ENCODE measurements at regions not wholly inside any gene's neighbourhood (a gene's known extent, or its start where the extent isn't known, plus 50 kb on each side); places are given as distances from the start of the nearest gene placed in this dataset.
"Not testable (repeated sequence)": the region's sequence is repeated elsewhere in the genome, so short reads cannot be mapped to it uniquely, and the experiment has no call there.

DNA sequence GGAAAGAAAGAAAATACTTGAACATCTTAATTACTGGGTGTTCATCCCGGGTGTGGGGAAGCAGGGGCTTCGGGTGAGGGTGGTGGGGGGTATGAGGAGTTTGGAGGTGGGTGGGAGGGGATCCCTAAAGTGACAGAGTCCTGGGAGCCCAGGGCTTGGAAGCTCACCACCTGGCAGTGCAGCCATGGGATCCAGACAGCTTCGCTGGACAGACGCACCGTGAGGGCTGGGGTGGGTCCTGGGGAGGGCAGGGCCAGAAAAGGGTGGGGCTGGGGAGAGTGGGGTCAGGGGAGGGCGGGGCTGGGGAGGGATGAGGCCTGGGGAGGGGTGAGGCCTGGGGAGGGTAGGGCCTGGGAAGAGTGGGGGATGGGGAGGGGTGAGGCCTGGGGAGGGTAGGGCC is 127.5 kb upstream of the LPCAT1 start:
- DNase-seq: no peak

DNA sequence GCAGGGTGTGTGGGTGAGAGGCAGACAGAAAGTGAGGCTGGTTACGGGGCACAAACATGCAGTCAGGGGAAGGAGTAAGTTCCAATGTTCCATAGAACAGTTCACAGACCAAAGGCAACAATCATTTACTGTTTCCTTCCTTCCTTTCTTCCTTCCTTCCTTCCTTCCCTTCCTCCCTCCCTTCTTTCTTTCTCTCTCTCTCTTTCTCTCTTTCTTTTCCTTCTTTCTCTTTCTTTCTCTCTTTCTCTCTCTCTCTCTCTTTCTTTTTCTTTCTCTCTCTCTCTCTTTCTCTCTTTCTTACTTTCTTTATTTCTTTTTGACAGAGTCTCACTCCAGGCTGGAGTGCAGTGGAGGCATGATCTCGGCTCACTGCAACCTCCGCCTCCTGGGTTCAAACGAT is 125.8 kb upstream of the LPCAT1 start:
- no peak for DNase-seq

DNA sequence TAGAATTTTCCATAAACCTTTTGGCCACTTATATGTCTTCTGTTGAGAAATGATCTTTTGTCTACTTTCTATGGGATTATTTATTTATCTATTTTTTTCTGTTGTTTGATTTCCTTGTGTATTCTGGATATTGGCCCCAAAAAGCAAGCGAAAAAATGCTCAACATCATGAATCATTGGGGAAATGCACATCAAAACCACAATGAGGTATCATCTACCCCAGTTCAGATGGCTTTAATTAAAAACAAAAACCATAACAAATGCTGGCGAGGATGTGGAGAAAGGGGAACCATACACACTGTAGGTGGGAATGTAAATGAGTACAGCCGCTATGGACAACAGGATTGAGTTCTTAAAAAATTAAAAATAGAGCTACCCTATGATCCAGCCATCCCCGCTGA is 125.0 kb upstream of the LPCAT1 start:
- no peak for DNase-seq

DNA sequence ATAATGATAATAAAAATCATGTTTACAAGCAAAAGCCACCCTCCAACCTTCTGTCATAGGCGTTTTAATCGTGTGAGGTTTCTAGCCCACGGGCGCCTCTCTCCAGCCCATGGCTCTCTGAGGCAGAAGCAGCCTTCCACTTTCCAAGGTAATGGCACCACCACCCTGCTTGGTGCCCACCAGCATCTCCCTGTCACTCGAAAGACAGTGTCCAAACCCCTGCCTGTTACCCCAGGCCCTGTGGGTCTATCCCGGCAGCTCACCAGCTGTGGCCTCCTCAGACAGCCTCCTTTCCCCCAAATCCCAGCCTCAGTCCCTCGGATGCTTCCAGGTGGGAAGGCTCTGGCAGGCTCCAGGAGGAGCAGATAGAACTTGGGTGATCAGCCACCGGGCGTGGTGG is 123.8 kb upstream of the LPCAT1 start:
- DNase-seq: no peak

DNA sequence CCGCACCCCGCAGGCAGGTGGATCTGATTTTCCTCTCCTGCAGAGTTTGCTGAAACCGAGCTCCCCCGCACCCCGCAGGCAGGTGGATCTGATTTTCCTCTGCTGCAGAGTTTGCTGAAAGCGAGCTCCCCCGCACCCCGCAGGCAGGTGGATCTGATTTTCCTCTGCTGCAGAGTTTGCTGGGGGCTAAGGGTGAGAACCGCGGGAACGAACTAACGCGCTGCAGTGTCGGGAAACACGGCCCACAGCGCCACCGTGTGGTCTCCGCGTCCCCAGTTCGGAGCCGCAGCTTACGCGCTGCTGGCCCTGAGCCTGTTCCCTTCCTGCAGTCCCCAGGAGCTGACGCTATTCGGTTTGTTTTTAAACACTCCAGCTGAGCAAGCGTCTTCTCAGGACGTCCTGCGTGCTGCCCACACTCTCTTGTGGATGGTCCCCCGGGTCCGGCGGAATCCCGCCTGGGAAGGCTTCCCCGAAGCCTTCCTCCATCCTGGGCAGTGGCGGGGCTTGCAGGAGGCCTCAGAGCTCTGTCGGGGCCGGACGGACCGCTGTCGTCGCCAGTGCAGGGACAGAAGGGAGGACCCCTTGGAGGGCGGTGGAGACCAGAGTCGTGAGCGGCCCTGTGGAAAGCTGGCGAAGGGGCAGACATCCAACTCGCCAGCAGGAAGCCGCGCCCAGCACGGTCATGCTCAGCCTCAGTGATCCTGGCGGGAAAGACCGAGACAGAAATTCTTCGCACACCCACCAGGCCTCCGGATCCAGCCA is 121.2 kb upstream of the LPCAT1 start:
- DNase-seq: peak; percentile 83

DNA sequence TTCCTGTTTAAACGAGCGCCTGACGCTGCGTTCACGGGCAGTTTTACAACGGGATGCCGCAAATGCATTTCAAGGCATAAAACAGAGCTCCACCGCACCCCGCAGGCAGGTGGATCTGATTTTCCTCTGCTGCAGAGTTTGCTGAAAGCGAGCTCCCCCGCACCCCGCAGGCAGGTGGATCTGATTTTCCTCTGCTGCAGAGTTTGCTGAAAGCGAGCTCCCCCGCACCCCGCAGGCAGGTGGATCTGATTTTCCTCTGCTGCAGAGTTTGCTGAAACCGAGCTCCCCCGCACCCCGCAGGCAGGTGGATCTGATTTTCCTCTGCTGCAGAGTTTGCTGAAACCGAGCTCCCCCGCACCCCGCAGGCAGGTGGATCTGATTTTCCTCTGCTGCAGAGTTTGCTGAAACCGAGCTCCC is 120.6 kb upstream of the LPCAT1 start:
- DNase-seq: not testable (repeated sequence)

DNA sequence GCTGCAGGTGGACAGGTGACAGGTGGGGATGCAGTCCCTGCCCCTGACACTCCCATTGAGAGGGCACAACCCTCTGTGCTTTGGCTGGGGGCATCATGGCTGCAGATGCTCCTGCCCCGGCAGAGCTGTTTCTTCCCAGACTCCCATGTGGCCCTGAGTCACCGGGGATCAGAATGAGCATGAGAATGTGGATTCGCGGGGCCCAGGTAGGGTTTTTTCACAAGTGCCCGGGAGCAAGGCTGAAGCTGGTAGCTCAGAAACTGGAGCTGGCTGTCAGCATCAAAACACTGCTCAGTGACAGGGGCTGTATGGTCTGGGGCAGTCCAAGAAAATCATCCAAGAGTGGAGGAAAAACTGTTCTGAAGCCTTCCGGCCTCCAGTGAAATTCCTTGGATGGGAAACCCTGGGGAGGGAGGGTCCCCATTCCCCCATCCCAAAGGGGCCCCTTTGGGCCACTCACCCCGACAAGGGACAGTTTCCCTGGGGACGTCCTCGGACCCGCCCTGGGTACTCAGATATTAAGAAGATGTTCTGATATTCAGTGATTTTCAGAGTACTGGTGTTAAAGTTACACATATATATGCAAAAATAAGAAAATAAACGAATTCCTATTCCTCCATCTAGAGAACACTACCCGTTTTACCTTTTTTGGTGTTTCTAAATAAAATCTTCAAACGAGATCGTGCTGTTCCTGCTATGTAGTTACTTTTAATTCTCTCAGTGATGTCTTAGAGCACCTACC is 120.1 kb upstream of the LPCAT1 start:
- DNase-seq: no peak

DNA sequence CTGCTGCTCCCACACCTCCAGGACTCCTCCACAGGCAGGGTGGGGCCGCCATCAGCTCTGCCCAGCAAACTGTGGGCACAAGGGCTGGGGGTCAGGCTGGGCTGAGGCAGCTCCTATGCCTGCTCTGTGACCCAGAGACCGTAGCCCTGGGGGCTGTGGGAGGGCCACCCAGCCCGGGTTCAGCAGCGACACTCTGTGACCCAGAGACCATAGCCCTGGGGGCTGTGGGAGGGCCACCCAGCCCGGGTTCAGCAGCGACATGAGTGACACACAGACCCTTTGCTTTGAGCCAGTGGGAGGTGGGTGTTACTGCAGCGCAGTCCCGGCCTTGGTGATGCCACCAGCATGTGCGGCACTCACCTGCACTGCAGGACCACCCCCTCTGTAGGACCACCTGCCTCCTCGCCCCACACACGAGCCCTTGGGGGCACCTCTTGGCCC is 118.9 kb upstream of the LPCAT1 start:
- DNase-seq: no peak

DNA sequence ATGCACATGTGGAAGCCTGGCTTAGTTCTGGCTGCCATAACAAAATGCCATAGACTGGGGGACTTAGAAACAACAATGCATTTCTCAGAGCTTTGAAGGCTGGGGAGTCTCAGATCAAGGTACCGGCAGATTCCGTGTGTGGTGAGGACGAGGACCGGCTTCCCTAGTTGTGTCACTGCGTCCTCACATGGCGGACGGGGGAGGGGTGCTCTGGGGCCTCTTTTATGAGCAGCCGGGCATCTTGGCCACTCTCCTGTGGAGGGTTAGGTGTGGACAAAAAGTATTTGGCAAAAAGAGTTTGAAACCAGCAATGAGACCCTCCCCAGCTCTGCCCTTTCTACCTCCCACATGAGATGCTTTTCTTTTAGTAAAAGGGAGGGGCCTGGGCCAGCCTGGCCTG is 118.5 kb upstream of the LPCAT1 start:
- no peak for DNase-seq

DNA sequence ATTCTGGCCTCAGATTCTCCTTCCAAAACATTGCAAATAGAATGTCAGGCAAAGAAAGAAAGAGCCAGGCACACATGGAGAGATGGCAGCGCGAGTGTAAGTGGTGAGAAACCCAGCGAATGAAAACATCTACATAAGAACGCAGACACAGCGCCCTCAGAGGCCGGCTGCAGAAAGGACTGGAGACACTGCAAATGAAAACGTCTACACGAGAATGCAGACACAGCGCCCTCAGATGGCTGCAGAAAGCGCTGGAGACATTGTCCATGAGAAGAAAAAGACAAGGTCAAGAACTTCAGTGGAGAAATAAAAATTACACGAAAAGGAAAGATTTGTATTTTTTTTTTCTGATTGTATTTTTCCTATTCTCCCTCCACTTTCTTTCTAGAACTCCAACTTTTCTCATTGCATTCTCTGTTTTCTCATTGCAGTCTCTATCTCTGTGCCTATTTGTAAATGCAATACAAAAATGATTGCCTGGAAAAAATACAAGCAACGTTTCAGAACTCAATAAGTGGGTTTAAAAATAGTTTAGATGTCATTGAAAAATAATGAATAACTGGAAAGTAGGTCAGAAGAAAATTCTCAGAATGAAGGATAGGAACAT is 117.9 kb upstream of the LPCAT1 start:
- DNase-seq: peak; percentile 91

DNA sequence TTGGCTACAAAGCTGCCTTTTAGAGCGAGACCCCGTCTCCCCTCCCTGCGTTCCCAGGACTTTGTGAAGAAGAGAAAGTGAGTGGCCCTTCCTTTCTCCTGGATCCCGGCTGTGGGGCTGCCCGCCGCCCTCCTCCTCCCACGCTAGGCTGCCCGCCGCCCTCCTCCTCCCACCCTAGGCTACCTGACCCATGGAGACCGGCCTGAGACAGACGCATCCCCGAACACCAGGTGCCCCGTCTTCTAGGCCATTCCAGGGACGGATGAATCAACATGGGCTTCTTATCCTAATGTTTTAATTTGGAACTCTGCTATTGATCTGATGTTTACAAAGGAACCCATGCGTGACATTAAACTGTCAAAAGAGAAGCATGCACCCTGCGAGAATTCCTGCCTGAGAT is 117.3 kb upstream of the LPCAT1 start:
- DNase-seq: no peak

DNA sequence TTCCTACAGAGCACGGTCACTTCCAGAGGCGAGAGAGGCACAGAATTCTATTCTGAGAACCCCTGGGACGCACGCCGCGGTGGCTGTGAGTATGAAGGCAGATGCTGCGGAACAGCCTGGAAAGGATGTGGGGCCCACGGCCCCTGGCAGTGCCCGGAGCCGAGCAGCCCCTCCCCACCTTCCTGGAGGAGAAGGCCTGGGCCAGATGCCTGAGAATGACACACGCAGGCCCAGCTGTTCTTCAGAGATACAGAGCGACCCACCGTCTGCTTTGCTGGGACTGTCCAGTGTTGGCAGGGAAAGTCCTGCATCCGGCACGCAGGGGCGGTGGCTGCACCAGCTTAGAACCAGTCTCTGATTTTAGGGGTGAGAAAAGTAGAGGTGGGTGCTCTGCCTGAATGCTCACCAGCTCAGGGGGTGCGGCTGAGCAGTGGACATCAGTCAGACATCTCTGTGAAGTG is 116.7 kb upstream of the LPCAT1 start:
- no peak for DNase-seq

DNA sequence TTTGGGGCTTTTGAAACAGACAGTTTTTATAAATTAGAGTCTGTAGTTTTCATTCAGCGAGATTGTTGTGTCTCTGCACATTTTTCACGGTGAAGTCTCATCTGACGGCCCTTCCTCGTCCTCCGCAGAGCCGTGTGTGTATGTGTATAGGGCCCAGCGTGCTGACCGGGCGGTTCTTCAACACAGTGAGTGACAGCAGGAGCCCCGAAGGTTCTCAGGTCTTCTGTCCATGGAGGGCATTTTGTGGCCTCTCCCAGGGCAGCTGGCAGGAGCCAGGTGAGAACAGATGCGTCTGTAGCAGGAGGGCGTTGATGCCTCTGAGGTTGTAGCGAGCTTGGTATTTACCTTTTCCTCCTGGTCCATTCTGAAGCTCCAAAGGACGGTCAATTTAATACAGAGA is 116.0 kb upstream of the LPCAT1 start:
- DNase-seq: no peak

DNA sequence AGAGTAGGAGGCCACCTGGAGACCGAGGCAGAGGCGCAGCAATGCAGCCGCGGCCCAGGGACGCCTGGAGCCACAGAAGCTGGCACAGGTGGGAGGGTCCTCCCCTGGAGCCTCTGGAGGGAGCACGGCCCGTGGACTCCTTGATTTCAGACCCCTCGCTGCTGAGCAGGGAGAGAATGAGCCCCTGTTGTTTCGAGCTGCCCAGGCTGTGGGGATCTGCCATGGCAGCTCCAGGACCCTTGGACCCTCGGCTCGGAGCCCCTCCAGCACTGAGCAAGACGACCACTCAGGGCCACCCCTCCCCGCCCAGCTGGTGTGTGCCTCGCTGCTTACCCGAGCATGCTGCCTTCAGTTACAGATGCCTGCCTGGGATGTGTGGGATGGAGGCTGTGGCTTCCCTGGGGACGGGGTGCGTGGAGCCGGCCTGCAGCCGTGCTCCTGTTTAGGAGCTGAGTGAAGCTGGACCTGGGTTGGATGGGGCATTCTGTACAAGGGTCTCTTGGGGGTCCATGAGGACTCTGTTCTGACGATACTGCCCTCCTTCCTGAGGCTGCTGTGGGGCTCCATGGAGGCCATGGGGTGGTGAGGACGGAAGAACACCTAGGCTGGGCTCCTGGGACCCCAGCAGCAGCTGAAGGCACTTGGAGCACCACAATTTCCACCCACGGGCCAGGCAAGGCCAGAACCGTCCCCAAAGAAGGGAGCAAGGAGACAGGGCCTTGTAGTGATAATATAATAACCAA is 115.1 kb upstream of the LPCAT1 start:
- DNase-seq: no peak

DNA sequence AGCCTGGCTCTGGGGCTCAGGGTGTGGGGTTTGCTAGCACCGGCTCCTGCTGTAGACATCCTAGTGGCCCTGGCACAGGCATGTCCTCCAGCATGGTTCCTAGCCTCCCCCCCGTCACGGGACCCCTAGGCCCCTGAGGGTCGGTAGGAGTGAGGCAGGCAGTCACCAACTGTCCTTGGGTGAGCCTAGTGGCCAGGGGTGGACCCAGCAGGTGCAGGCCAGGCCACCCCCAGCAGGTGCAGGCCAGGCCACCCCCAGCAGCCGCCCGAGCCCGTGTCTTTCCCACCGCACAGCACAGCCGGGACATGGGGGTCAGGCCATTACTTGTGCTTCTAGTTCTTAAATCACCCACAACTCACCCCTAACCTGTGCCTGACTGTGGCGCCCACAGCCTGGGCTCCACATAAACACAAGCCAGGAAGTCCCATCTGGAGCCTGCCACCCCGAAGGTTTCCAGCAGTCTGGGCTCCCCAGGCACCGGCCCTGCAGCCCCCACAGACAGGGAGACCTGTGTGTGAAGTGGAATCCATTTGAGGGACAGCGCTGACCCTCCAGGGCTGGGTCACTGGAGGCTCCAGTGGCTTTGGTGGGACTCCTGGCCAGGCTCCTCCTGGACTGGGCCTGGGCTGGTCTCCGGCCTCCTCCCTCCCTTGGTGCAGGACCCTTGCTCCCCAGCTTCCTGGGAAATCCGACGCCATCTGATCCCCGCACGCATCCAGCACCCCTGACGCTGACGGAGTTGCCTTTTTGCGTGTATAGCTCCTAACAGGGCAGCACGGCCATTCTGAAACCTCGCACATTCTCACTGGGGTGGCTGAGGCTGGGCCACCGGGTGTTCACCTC is 114.1 kb upstream of the LPCAT1 start:
- DNase-seq: no peak

DNA sequence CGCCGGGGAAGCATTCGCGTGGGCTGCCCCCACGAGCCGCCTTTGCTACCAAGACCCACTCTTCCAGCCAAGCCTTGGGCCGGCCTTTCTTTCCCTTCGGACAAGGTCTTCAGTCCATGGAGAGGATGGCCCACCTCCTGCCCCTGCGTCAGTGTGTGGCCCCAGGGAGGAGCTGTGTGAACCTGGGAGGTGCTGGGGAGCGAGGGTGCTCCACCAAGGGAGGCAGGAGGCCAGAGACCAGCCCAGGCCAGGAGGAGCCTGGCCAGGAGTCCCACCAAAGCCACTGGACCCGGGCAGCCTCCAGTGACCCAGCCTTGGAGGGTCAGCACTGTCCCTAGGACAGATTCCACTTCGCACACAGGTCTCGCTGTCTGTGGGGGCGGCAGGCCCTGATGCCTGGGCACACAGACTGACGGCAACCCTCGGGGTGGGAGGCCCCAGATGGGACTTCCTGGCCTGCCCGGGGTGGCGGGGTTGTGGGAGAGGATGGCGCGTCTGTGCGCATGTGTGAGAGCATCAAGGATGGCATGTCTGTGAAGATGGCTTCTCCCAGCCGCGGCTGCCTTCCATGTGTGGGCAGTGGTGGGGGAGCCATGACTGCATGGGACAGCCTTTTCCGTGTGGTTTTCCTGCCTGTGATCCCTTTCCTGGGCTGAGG is 113.3 kb upstream of the LPCAT1 start:
- DNase-seq: no peak

DNA sequence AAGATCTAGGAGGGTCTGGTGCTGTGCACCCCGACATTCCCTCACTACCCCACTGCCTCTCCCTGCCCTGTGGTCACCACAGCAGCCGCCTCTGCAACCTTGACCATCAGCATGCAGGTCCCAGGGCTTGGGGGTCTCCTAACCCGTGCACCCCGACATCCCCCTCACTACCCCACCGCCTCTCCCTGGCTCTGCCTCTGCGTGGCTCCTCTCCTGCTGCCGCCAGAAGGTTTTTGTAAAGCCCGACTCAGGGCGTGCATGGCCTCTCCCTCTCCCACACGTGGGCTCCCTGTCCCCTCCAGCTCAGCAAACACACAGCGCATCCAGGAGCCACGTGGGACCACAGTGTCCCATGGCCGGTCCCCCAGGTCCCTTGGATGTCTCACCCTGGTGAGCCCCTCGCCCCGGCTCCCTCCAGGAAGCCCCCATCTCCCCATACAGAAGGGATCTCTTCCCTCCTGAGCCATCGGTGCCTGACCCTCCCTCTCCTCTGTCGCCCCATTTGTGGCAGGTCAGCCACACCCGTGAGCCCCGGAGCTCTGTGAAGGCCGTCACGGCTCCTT is 112.5 kb upstream of the LPCAT1 start:
- DNase-seq: not testable (repeated sequence)

DNA sequence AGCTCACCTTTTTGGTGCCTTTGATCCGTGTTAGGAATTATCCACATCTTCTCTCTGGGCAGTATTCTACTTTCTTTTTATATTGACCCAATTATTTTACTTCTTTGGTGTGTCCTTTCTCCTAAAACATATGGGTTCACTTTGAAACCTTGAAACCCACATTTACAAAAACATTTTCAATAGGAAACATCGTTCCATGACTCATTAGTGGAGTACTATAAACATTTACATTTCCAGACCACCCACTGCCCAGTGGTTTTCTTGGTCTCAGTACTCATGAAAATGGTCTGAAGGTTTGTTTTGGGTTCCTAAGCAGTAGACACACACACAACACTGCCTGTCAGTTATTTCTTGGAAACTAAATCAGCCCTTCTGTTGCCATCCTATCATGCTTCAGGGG is 111.7 kb upstream of the LPCAT1 start:
- DNase-seq: not testable (repeated sequence)

DNA sequence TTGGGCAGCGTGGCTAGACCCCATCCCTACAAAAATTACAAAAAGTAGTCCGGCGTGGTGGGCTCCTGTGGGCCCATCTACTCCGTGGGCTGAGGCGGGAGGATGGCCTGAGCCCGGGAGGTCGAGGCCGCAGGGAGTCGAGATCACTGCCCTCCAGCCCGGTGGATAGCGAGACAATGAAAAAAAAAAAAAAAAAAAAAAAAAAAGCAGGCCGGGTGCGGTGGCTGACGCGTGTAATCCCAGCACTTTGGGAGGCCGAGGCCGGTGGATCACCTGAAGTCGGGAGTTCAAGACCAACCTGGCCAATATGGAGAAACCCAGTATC is 110.5 kb upstream of the LPCAT1 start:
- no peak for DNase-seq

DNA sequence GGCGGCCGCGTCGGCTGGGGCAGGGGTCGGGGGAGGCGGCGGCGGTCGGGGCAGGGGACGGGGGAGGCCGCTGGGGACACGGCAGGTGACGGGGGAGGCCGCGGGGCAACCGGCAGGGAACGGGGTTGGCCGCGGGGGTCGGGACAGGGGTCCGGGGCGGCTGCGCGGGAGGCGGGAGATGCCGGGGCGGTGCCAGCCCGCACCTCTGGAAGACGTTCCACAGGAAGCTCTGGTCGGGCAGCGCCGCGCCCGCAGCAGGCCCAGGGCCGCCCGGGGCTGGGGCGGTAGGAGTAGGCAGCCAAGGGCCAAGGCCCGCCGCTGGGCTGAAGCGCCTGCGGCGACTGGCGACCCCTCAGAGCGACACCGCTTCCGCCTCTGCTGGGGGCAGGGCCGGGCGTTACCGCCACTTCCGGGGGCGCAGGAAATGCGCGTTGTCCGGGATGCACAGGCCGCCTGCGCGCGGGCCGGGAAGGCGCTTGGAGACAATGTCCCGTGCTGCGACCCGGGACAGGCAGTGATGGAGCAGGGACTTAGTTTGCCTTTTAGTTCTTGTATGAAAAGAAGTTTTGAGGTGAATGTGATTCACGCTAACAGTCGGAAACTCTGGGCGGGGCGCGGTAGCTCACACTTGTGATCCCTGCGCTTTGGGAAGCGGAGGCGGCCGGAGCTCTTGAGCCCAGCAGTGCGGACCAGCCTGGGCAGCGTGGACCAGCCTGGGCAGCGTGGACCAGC is 110.0 kb upstream of the LPCAT1 start:
- peak; percentile 94 for DNase-seq

DNA sequence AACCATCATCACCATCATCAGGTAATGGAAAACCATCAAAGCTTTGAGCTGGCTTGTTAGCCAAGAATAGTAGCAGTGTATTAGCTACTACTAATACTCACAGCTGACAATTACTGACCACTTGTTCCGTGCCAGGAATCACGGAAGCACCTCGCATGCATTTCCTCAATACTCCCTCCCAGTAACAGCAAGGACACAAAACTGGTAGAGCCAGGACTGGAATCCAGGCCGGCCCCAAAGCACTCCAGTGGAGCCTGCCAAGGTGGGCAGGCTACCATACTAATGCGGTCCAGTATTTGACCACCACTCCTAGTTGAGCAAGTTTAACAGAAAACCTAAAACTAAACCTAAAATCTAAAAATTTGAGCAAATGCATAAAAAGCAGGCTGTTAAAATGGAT is 107.2 kb upstream of the LPCAT1 start:
- DNase-seq: not testable (repeated sequence)

Measured in NCI-H774 (cell line).